ENCODE measurements at regions not wholly inside any gene's neighbourhood (a gene's known extent, or its start where the extent isn't known, plus 50 kb on each side); places are given as distances from the start of the nearest gene placed in this dataset.

DNA sequence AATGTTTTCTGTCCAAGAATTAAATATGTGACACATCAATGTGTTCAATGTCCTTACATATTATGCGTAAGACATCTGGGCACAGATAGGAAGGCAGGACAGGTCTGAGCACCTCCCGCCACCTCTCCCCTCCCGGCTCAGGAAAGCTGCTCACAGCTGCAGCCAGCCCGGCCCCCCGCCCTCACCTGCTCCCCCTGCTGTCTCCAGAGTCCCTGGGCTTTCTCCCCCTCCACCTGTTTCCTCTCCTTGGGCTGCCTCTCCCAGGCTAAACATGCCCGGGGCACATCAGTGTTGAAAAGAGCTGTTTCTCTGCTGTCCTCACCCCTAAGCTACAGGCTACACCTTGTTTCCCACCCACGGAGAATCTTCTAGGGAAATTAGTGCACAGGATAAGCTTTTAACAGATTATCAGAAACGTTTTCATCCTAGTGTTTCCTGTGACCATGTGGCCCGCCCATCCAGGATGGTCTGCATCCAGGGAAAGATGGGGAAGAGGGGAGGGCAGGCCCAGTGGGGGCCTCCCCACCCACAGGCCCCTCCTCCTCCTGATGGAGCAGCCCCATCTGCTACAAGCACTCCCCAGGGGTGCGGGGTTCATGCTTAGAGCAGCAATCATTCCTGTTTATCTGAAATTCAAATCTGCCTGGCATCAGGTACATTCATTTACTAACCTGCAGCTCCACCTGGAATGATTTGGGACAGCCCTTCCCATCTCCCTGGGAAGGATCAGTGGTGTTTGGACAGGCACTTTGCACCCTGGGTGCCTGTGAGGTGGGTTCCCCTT lies 273.8 kb upstream of the SFSWAP start:
- TF ChIP-seq POLR2A (IDR thresholded peaks at IDR 0.05) (no peak), POLR2AphosphoS5 (IDR thresholded peaks at IDR 0.05) (no peak), EP300 (IDR thresholded peaks at IDR 0.05) (no peak)
- TF ChIP-seq, protein P1, sequence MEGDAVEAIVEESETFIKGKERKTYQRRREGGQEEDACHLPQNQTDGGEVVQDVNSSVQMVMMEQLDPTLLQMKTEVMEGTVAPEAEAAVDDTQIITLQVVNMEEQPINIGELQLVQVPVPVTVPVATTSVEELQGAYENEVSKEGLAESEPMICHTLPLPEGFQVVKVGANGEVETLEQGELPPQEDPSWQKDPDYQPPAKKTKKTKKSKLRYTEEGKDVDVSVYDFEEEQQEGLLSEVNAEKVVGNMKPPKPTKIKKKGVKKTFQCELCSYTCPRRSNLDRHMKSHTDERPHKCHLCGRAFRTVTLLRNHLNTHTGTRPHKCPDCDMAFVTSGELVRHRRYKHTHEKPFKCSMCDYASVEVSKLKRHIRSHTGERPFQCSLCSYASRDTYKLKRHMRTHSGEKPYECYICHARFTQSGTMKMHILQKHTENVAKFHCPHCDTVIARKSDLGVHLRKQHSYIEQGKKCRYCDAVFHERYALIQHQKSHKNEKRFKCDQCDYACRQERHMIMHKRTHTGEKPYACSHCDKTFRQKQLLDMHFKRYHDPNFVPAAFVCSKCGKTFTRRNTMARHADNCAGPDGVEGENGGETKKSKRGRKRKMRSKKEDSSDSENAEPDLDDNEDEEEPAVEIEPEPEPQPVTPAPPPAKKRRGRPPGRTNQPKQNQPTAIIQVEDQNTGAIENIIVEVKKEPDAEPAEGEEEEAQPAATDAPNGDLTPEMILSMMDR (IDR thresholded peaks at IDR 0.05), result no peak

All from suprapubic skin (tissue), 4 donors.